K562 (cell line): ENCODE measurements at regions not wholly inside any gene's neighbourhood (a gene's known extent, or its start where the extent isn't known, plus 50 kb on each side); places are given as distances from the start of the nearest gene placed in this dataset.

Source experiments
- ATAC-seq: fragments of 200-7000 bp; cut with Tn5 transposase; 3 replicates; pipeline ENCODE4 v1.9.1; 2020; ENCODE audit warnings: moderate library complexity
- BruUV-seq: library from RNA; stranded (reverse); fragments of 400-500 nt; replicated peaks from 2 replicates; lab custom pipeline; 2021; lab: Mats Ljungman, UMichigan
- CTCF ChIA-PET: fragments of 300-600 bp; formaldehyde crosslinking; extraction: SDS; loops from one replicate; lab custom pipeline; 2021; ENCODE audit warnings: low intra/inter-chr PET ratio; lab: Yijun Ruan, JAX
- POLR2A ChIA-PET: fragments of 300-600, 350-650 bp; sonication (Branson Sonifier 250); formaldehyde crosslinking; extraction: SDS; loops from one replicate; lab custom pipeline; 2021; ENCODE audit warnings: antibody characterized with exemption, inconsistent platforms; lab: Yijun Ruan, JAX
- DNase-seq, 4 experiments: peaks; one replicate each; pipeline versions ENCODE4 v3.0.0 to v3.0.0-alpha.2; 2011 to 2018; ENCODE audit warnings: low spot score in 3 of 4, mixed read lengths in 3 of 4; ENCODE audit errors: extremely low read depth in 1 of 4
- FAIRE-seq: peaks from 2 replicates; lab custom pipeline; 2011; peaks lifted over from hg19 to GRCh38; lab: Jason Lieb, UNC
- H2AFZ ChIP-seq: 2 replicates; pipeline ENCODE4 v1.6.0; 2011; ENCODE audit warnings: low read depth, low read length, control low read depth, inconsistent platforms
- H3K27ac ChIP-seq: fragments of 200-600 bp; 3 replicates; pipeline ENCODE4 v1.8.0; 2011; ENCODE audit warnings: low read depth, mild to moderate bottlenecking, control low read depth, inconsistent platforms, low read length, moderate library complexity, mixed read lengths; ENCODE audit errors: extremely low read depth
- H3K27me3 ChIP-seq, 2 experiments: fragments of 300-600 bp in 1 of 2; 2 replicates in 1 of 2; 3 replicates in 1 of 2; pipeline versions ENCODE4 v1.6.0 to v1.8.0; 2011; ENCODE audit warnings: inconsistent platforms in 2 of 2, low read length in 2 of 2, mild to moderate bottlenecking in 1 of 2, mixed read lengths in 1 of 2, moderate library complexity in 1 of 2; ENCODE audit not compliant: control insufficient read depth in 2 of 2, insufficient read depth in 2 of 2
- H3K36me3 ChIP-seq: fragments of 300-600 bp; 3 replicates; pipeline ENCODE4 v1.8.0; 2011; ENCODE audit warnings: mild to moderate bottlenecking, low read length, inconsistent platforms; ENCODE audit not compliant: control insufficient read depth, insufficient read depth
- H3K4me1 ChIP-seq, 2 experiments: fragments of 200-600 bp in 1 of 2; replicated peaks in 1 of 2; 2 replicates in 1 of 2; 3 replicates in 1 of 2; pipeline versions ENCODE4 v1.5.1 to v1.8.0; 2011; ENCODE audit warnings: inconsistent platforms in 2 of 2, low read length in 2 of 2, mild to moderate bottlenecking in 1 of 2, mixed read lengths in 1 of 2, moderate library complexity in 1 of 2; ENCODE audit not compliant: control insufficient read depth in 2 of 2, insufficient read depth in 2 of 2
- H3K4me2 ChIP-seq: 2 replicates; pipeline ENCODE4 v1.6.1; 2011; ENCODE audit warnings: low read length, control low read depth, inconsistent platforms, mixed read lengths; ENCODE audit not compliant: insufficient read depth
- H3K4me3 ChIP-seq: fragments of 200-600 bp; sonication (generic), shearing (Covaris generic); 2 replicates; pipeline ENCODE4 v1.5.1; 2016; ENCODE audit warnings: control low read depth, inconsistent platforms
- H3K79me2 ChIP-seq: fragments of 200-600 bp; 3 replicates; pipeline ENCODE4 v1.8.0; 2011; ENCODE audit warnings: low read length, inconsistent platforms; ENCODE audit not compliant: control insufficient read depth, insufficient read depth
- H3K9ac ChIP-seq, 2 experiments: 2 replicates each; pipeline versions ENCODE4 v1.6.0 to v1.6.1; 2011; ENCODE audit warnings: low read depth in 2 of 2, low read length in 2 of 2, control low read depth in 1 of 2, inconsistent platforms in 1 of 2, mild to moderate bottlenecking in 1 of 2, mixed read lengths in 1 of 2; ENCODE audit not compliant: insufficient read depth in 1 of 2
- H3K9me1 ChIP-seq: one replicate; pipeline ENCODE4 v1.6.0; 2011; ENCODE audit warnings: inconsistent platforms, mild to moderate bottlenecking, low read length, moderate library complexity; ENCODE audit not compliant: control insufficient read depth, insufficient read depth
- H3K9me3 ChIP-seq: replicated peaks from 2 replicates; pipeline ENCODE4 v1.5.1; 2011; ENCODE audit warnings: low read depth, low read length, inconsistent platforms; ENCODE audit not compliant: control insufficient read depth, insufficient read depth
- H4K20me1 ChIP-seq: replicated peaks from 2 replicates; pipeline ENCODE4 v1.6.1; 2011; ENCODE audit warnings: low read length, inconsistent platforms, mixed read lengths; ENCODE audit not compliant: control insufficient read depth, insufficient read depth
- ARNT ChIP-seq, 2 experiments: fragments of 450-650 bp; IDR thresholded peaks; 2 replicates each; pipeline ENCODE4 v1.6.1; 2016; ENCODE audit warnings: mild to moderate bottlenecking in 1 of 2
- BRD9 ChIP-seq: fragments of 450-650 bp; IDR thresholded peaks from 2 replicates; pipeline ENCODE4 v1.6.1; 2018; ENCODE audit warnings: low read depth; ENCODE audit not compliant: partially characterized antibody
- GTF2A2 ChIP-seq: IDR thresholded peaks from 2 replicates; pipeline ENCODE4 v1.6.1; 2016; ENCODE audit warnings: mild to moderate bottlenecking, missing genetic modification characterization, missing compliant biosample characterization
- IRF9 ChIP-seq: fragments of 450-650 bp; IDR thresholded peaks from 2 replicates; pipeline ENCODE4 v1.6.1; 2016; ENCODE audit warnings: missing biosample characterization, missing genetic modification characterization
- MCM5 ChIP-seq: fragments of 450-650 bp; IDR thresholded peaks from 2 replicates; pipeline ENCODE4 v1.6.1; 2016; ENCODE audit warnings: low read depth
- WGBS: fragments of 100-300 bp; shearing (Covaris generic); methylation state at CpG from one replicate; pipeline ENCODE4 v1.1.6; 2016; ENCODE audit warnings: low coverage, mixed read lengths; ENCODE audit not compliant: insufficient coverage; ENCODE audit errors: missing lambda C conversion rate; 5-methylcytosine and 5-hydroxymethylcytosine counted together
- in situ Hi-C: fragments of 300-500 bp; cut with MboI; formaldehyde crosslinking; loops from 4 replicates; pipeline ENCODE4 v1.15.0; 2018; ENCODE audit warnings: inconsistent platforms, mixed read lengths
- intact Hi-C: fragments of 100-400 bp; cut with micrococcal nuclease; formaldehyde crosslinking; loops from 2 replicates; pipeline ENCODE4 v1.14.2; 2022
- TF ChIP-seq, protein P1 (sequence below): fragments of 450-650 bp; formaldehyde crosslinking; conservative IDR thresholded peaks from 2 replicates; pipeline ENCODE4 v1.4.0; 2022; ENCODE audit warnings: mild to moderate bottlenecking, missing genetic modification characterization
- TF ChIP-seq, protein P2 (sequence below), 2 experiments: fragments of 450-650 bp in 1 of 2; IDR thresholded peaks; 2 replicates each; pipeline ENCODE4 v1.6.1; 2011 to 2017; ENCODE audit warnings: low read depth in 2 of 2, antibody characterized with exemption in 1 of 2, borderline replicate concordance in 1 of 2, low read length in 1 of 2, mild to moderate bottlenecking in 1 of 2, mixed read lengths in 1 of 2; ENCODE audit not compliant: control insufficient read depth in 1 of 2
- TF ChIP-seq, protein P3 (sequence below): fragments of 450-650 bp; formaldehyde crosslinking; IDR thresholded peaks from 2 replicates; pipeline ENCODE4 v1.4.0; 2022; ENCODE audit warnings: missing genetic modification characterization
- TF ChIP-seq, protein P4 (sequence below): fragments of 450-650 bp; IDR thresholded peaks from 2 replicates; pipeline ENCODE4 v1.6.1; 2016; ENCODE audit warnings: antibody characterized with exemption

GRCh38 chr13:111503376-111503775, 182.9 kb downstream of the TEX29 start:
- 0% methylated on average over 7 of the region's 7 CpGs for WGBS
- no peak overlapping the region for H3K4me2 ChIP-seq
- TF ChIP-seq, protein P1, sequence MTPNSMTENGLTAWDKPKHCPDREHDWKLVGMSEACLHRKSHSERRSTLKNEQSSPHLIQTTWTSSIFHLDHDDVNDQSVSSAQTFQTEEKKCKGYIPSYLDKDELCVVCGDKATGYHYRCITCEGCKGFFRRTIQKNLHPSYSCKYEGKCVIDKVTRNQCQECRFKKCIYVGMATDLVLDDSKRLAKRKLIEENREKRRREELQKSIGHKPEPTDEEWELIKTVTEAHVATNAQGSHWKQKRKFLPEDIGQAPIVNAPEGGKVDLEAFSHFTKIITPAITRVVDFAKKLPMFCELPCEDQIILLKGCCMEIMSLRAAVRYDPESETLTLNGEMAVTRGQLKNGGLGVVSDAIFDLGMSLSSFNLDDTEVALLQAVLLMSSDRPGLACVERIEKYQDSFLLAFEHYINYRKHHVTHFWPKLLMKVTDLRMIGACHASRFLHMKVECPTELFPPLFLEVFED (CRISPR knock-in tag) = no peak
- TF ChIP-seq, protein P2, sequence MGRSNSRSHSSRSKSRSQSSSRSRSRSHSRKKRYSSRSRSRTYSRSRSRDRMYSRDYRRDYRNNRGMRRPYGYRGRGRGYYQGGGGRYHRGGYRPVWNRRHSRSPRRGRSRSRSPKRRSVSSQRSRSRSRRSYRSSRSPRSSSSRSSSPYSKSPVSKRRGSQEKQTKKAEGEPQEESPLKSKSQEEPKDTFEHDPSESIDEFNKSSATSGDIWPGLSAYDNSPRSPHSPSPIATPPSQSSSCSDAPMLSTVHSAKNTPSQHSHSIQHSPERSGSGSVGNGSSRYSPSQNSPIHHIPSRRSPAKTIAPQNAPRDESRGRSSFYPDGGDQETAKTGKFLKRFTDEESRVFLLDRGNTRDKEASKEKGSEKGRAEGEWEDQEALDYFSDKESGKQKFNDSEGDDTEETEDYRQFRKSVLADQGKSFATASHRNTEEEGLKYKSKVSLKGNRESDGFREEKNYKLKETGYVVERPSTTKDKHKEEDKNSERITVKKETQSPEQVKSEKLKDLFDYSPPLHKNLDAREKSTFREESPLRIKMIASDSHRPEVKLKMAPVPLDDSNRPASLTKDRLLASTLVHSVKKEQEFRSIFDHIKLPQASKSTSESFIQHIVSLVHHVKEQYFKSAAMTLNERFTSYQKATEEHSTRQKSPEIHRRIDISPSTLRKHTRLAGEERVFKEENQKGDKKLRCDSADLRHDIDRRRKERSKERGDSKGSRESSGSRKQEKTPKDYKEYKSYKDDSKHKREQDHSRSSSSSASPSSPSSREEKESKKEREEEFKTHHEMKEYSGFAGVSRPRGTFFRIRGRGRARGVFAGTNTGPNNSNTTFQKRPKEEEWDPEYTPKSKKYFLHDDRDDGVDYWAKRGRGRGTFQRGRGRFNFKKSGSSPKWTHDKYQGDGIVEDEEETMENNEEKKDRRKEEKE (IDR thresholded peaks at IDR 0.05; ENCODE audit: borderline replicate concordance in 1 of 2, control insufficient read depth in 1 of 2, low read depth in 2 of 2, low read length in 1 of 2) = no peak
- TF ChIP-seq BRD9 (no peak), MCM5 (no peak), GTF2A2 (tag) (no peak), IRF9 (tag) (no peak), ARNT (IDR thresholded peaks at IDR 0.05) (no peak)
- TF ChIP-seq, protein P3, sequence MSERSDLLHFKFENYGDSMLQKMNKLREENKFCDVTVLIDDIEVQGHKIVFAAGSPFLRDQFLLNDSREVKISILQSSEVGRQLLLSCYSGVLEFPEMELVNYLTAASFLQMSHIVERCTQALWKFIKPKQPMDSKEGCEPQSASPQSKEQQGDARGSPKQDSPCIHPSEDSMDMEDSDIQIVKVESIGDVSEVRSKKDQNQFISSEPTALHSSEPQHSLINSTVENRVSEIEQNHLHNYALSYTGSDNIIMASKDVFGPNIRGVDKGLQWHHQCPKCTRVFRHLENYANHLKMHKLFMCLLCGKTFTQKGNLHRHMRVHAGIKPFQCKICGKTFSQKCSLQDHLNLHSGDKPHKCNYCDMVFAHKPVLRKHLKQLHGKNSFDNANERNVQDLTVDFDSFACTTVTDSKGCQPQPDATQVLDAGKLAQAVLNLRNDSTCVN (CRISPR knock-in tag) = no peak
- TF ChIP-seq, protein P4, sequence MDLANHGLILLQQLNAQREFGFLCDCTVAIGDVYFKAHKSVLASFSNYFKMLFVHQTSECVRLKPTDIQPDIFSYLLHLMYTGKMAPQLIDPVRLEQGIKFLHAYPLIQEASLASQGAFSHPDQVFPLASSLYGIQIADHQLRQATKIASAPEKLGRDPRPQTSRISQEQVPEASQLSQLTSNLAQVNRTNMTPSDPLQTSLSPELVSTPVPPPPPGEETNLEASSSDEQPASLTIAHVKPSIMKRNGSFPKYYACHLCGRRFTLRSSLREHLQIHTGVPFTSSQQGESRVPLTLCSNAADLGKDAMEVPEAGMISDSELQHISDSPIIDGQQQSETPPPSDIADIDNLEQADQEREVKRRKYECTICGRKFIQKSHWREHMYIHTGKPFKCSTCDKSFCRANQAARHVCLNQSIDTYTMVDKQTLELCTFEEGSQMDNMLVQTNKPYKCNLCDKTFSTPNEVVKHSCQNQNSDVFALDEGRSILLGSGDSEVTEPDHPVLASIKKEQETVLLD = no peak
- TF ChIP-seq, all 486 proteins: peak for 0
- Histone ChIP-seq H3K9me3 (no peaks in the 10 kb centered on the region), H3K9ac (no peak overlapping the region), H3K36me3 (no peaks in the 10 kb centered on the region), H3K4me3 (no peak overlapping the region), H3K27ac (no peak overlapping the region), H3K9me1 (no peaks in the 10 kb centered on the region), H3K27me3 (peaks cover 0 to 15% of the 10 kb centered on the region in 2 experiments; a peak in 2 of 5 replicates), H4K20me1 (no peaks in the 10 kb centered on the region), H2AFZ (no peak overlapping the region), H3K79me2 (no peaks in the 10 kb centered on the region), H3K4me1 (no peaks in the 10 kb centered on the region; a peak in 1 of 5 replicates)
- FAIRE-seq = no peak
- no TSS peak for BruUV-seq
- no peak for ATAC-seq
- POLR2A ChIA-PET = no interaction called here
- intact Hi-C loops = no loop called here
- CTCF ChIA-PET = no interaction called here
- in situ Hi-C loops = no loop called here
- DNase-seq = no peak
